KMS-11 (cell line): ENCODE measurements at regions not wholly inside any gene's neighbourhood (a gene's known extent, or its start where the extent isn't known, plus 50 kb on each side); places are given as distances from the start of the nearest gene placed in this dataset.

Experiments used
- H2AFZ ChIP-seq: fragments of 200-600 bp; sonication (generic); 2 replicates; pipeline ENCODE4 v1.6.1; 2016; ENCODE audit warnings: antibody characterized with exemption, mixed run types, low read depth
- H3K27ac ChIP-seq: fragments of 200-600 bp; sonication (generic); 2 replicates; pipeline ENCODE4 v1.6.1; 2016; ENCODE audit warnings: mild to moderate bottlenecking, mixed run types
- H3K27me3 ChIP-seq: fragments of 200-600 bp; sonication (generic); 2 replicates; pipeline ENCODE4 v1.6.1; 2017; ENCODE audit warnings: mild to moderate bottlenecking, low read depth, mixed run types, moderate library complexity; ENCODE audit not compliant: insufficient read depth
- H3K36me3 ChIP-seq: fragments of 200-600 bp; sonication (generic); 2 replicates; pipeline ENCODE4 v1.6.1; 2017; ENCODE audit warnings: mild to moderate bottlenecking, mixed run types; ENCODE audit not compliant: insufficient read depth
- H3K4me1 ChIP-seq: fragments of 200-600 bp; sonication (generic); 2 replicates; pipeline ENCODE4 v1.6.1; 2016; ENCODE audit warnings: mild to moderate bottlenecking, low read depth, mixed run types; ENCODE audit not compliant: poor library complexity, severe bottlenecking
- H3K4me2 ChIP-seq: fragments of 200-600 bp; sonication (generic); 2 replicates; pipeline ENCODE4 v1.7.0; 2016; ENCODE audit warnings: mild to moderate bottlenecking, mixed run types
- H3K4me3 ChIP-seq: fragments of 200-600 bp; sonication (generic); IDR thresholded peaks from 2 replicates; pipeline ENCODE4 v1.6.1; 2017; ENCODE audit warnings: low read depth, low read length, mixed read lengths; ENCODE audit not compliant: insufficient read depth
- H3K79me2 ChIP-seq: fragments of 200-600 bp; sonication (generic); 2 replicates; pipeline ENCODE4 v1.6.1; 2016; ENCODE audit warnings: low read depth, mixed run types; ENCODE audit not compliant: insufficient read depth
- H3K9ac ChIP-seq: fragments of 200-600 bp; sonication (generic); 2 replicates; pipeline ENCODE4 v1.6.1; 2016; ENCODE audit warnings: mild to moderate bottlenecking, mixed run types
- H4K20me1 ChIP-seq: fragments of 200-600 bp; sonication (generic); 2 replicates; pipeline ENCODE4 v1.6.1; 2016; ENCODE audit warnings: mild to moderate bottlenecking, mixed run types; ENCODE audit not compliant: insufficient read depth
- CTCF ChIP-seq: fragments of 200-600 bp; sonication (generic); conservative IDR thresholded peaks from 2 replicates; pipeline ENCODE4 v1.6.1; 2017; ENCODE audit warnings: low read depth, mild to moderate bottlenecking, antibody characterized with exemption, low read length, moderate library complexity, mixed read lengths

DNA sequence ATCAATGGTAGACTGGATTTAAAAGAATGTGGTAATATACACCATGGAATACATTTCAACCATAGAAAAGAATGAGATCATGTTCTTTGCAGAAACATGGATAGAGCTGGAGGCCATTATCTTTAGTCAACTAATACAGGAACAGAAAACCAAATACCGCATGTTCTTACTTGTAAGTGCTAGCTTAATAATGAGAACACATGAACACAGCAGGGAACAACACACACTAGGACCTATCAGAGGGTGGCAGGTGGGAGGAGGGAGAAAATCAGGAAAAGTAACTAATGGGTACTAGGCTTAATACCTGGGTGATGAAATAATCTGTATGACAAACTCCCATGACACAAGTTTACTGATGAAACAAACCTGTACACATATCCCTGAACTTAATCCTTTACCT, 1435.2 kb downstream of the REEP3 start:
- Histone ChIP-seq H3K79me2 (no peaks in the 10 kb centered on the region), H3K27ac (no peak overlapping the region), H4K20me1 (no peaks in the 10 kb centered on the region), H3K9ac (no peak overlapping the region), H3K4me1 (peaks cover 10% of the 10 kb centered on the region), H3K27me3 (no peaks in the 10 kb centered on the region), H2AFZ (no peak overlapping the region), H3K4me3 (no peak overlapping the region), H3K36me3 (no peaks in the 10 kb centered on the region), H3K4me2 (no peak overlapping the region)
- no peak for TF ChIP-seq CTCF

GRCh38 chr10:64959116-64959515, 1437.9 kb downstream of the REEP3 start:
- Histone ChIP-seq H3K4me1 (peaks cover 10% of the 10 kb centered on the region), H3K4me2 (no peak overlapping the region), H3K27ac (no peak overlapping the region), H3K4me3 (no peak overlapping the region), H3K9ac (no peak overlapping the region), H2AFZ (no peak overlapping the region), H3K27me3 (no peaks in the 10 kb centered on the region), H4K20me1 (no peaks in the 10 kb centered on the region), H3K36me3 (no peaks in the 10 kb centered on the region), H3K79me2 (no peaks in the 10 kb centered on the region)
- TF ChIP-seq CTCF = no peak

DNA sequence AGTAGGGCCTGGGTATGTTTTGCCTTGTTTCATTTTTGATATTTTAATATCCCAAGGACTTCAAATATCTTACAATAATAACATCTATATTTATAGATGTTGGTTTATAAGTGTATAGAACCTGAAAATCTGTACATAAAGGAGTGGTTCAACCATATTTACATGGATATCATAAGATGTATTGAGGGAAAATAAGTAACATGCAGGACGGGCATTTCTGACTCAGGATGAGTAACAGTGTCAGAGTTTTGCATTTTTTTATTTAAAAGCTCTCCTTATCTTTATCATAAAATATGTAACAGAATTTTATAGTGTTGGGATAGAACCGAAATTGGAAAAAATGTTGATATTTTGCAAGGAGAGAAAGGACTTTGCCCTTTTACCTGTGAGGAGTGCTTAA, 1438.7 kb downstream of the REEP3 start:
- Histone ChIP-seq H3K79me2 (no peaks in the 10 kb centered on the region), H4K20me1 (no peaks in the 10 kb centered on the region), H3K27ac (no peak overlapping the region), H3K27me3 (no peaks in the 10 kb centered on the region), H3K4me3 (no peak overlapping the region), H3K4me2 (no peak overlapping the region), H2AFZ (no peak overlapping the region), H3K9ac (no peak overlapping the region), H3K4me1 (peaks cover 10% of the 10 kb centered on the region), H3K36me3 (no peaks in the 10 kb centered on the region)
- TF ChIP-seq CTCF = no peak

DNA sequence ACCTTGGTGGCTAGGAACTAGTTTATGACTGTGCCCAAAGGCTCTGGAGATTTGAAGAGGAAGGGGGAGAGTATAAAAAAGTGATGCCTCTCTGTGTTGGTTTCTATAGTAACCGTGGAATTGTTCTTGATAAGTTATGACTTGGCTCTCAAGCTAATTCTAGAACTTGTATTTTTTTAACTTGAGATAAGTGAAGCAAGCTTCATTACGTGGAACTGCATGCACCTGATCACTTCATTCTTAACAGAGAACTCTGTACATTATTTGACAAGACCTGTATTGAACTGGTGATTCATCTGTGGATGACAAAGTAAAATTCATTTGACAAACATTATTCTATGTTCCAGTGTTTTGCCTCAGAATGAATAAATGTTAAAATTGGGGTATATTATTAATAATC, 1452.2 kb downstream of the REEP3 start:
- H3K4me3 ChIP-seq = no peak overlapping the region
- no peak overlapping the region for H3K27ac ChIP-seq
- no peaks in the 10 kb centered on the region for H3K36me3 ChIP-seq
- H2AFZ ChIP-seq = no peak overlapping the region
- no peak overlapping the region for H3K9ac ChIP-seq
- no peaks in the 10 kb centered on the region for H4K20me1 ChIP-seq
- no peak overlapping the region for H3K4me2 ChIP-seq
- no peaks in the 10 kb centered on the region for H3K4me1 ChIP-seq
- H3K79me2 ChIP-seq = no peaks in the 10 kb centered on the region
- TF ChIP-seq CTCF = no peak
- H3K27me3 ChIP-seq = no peaks in the 10 kb centered on the region

- Histone ChIP-seq H3K79me2 (no peaks in the 10 kb centered on the region), H3K4me2 (no peak overlapping the region)
Observed at GRCh38 chr10:64976150-64976549, 1454.9 kb downstream of the REEP3 start.

More at GRCh38 chr10:64976150-64976549, 1454.9 kb downstream of the REEP3 start:
- Histone ChIP-seq H3K36me3 (no peaks in the 10 kb centered on the region), H3K4me1 (no peaks in the 10 kb centered on the region), H3K27ac (no peak overlapping the region), H2AFZ (no peak overlapping the region), H4K20me1 (no peaks in the 10 kb centered on the region), H3K27me3 (no peaks in the 10 kb centered on the region), H3K9ac (no peak overlapping the region), H3K4me3 (no peak overlapping the region)
- no peak for TF ChIP-seq CTCF
